Middle frontal gyrus (tissue), 1 donor: ENCODE measurements at regions not wholly inside any gene's neighbourhood (a gene's known extent, or its start where the extent isn't known, plus 50 kb on each side); places are given as distances from the start of the nearest gene placed in this dataset.
"Not testable (repeated sequence)": the region's sequence is repeated elsewhere in the genome, so short reads cannot be mapped to it uniquely, and the experiment has no call there.

Experiments used
- DNase-seq: peaks from one replicate; pipeline ENCODE4 v3.0.0-alpha.2; 2015; ENCODE audit warnings: low spot score; ENCODE audit errors: extremely low spot score

GRCh38 chr9:115300874-115301273, 182.9 kb upstream of the TNC start:
- no peak for DNase-seq

GRCh38 chr9:115301581-115301980, 183.6 kb upstream of the TNC start:
- DNase-seq = no peak

DNA sequence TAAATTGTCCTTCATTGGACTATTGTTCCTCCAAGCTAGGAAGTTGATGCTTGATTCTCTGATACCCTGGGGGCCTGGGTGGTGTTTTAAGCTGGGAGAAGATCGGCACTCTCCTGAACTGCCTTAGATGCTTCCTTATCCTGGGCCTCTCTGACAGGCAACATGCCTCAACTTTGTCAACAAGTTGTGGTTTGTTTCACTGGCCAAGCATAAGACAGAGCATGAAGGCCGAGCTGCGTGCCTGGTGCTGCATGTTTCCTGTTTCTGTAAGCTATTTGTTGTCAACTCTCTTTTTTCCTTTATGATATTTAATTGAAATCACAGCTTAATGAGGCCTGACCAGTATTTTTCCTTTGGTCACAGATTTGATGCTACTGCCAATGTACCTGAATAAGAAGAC, 187.6 kb upstream of the TNC start:
- DNase-seq = no peak

GRCh38 chr9:115306865-115307264, 188.9 kb upstream of the TNC start:
- DNase-seq = no peak

- no peak for DNase-seq
Observed at GRCh38 chr9:115313545-115313944, 195.6 kb upstream of the TNC start.

DNA sequence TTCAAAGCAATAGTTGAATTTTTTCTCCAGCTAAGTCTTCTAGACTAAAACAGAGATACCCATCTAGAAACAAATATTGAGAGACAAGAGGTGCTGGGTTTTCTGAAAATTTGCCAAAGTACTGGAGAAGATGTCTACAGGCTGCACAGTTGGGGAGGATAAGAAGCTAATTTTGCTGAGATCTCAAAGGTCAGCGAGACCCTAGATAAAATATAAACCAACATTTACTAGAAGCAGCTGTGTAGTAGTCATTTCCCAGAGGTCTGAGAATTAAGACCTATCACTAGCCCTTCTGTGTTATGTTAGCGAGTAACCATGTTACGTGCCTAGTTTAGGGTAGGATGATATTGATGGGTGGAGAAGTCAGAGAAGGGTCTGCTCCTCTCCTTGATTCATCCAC, 208.5 kb upstream of the TNC start:
- no peak for DNase-seq

- DNase-seq = no peak
Observed at GRCh38 chr9:115327436-115328122, 209.6 kb upstream of the TNC start.

GRCh38 chr9:115328228-115328627, 210.3 kb upstream of the TNC start:
- DNase-seq = no peak

DNA sequence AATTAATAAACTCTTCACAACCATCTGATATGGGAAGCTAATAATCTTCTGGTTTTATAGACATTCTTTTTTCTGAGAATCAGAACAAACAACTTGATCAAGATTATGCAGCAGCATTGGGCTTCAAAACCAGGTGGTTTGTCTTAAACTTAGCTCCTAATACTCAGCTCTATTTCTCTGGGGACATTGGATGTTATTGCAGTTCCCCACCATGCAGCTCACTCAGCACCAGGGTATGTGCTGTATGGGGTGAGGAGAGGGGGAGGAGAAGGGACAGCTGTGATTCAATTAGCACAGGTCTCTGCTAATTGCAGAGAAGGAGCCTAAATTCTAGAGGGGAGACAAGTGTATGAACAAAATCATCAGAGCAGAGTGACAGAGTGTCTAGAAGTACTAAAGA, 210.7 kb upstream of the TNC start:
- DNase-seq = no peak

DNA sequence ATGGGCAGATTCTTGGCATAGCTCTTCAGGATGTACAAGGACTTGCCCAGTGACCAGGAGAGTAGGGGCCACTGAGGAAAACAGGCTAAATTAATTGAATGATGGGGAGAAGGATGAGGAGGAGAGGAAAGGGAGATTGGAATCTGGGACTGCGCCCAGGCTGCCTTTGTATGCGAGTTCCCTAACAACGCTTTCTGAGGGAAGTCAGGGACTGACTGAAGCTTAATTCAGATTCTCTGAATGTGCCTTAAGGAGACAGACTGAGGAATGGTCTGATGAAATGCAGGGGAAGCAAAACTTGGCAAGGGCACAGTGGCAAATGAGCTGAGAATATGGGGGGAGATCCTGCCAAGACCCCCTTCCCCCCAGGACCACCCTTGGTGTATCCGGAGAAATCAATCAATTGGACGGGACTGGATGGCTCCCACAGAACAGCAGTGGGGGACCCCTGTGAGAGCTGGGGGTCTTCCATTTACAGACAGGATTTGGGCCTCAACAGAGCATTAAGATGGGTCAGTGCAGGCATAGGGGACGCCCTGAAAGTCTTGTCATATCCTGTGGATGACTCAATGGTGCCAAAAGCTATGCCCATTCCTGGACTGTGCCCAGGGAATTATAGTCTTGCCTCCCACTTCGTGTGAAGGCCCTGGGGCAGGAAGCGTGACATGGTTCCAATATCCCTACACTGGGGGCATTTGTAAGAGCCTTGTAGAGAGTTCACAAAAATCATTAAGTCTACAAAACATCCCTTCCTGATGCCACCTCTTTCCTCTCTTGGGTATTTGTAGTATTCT, 215.5 kb upstream of the TNC start:
- no peak for DNase-seq

GRCh38 chr9:115335439-115335838, 217.5 kb upstream of the TNC start:
- no peak for DNase-seq

DNA sequence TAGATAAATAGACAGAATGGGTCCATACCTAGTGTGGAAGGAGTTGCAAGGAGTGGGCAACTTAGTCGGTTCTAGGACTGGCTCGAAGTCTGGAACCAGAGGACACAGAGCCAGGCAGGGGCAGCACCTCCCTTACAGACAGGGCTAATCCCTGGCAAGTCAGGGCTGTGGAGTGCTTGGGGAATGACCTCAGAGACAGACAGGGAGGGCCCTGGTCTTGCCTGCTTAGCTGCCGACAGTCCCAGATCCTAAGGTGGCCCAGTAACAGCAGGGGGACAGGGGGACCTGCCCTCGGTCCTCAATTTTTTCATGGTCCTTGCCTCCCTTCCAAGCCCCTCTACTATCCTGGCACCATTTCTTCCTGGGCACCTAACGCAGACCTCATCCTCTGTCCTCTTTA, 222.4 kb upstream of the TNC start:
- DNase-seq = no peak

- DNase-seq = no peak
Observed at GRCh38 chr9:115341426-115341825, 223.5 kb upstream of the TNC start.

- not testable (repeated sequence) for DNase-seq
Observed at GRCh38 chr9:115347776-115348175, 229.8 kb upstream of the TNC start.

GRCh38 chr9:115348936-115349335, 231.0 kb upstream of the TNC start:
- DNase-seq = not testable (repeated sequence)

DNA sequence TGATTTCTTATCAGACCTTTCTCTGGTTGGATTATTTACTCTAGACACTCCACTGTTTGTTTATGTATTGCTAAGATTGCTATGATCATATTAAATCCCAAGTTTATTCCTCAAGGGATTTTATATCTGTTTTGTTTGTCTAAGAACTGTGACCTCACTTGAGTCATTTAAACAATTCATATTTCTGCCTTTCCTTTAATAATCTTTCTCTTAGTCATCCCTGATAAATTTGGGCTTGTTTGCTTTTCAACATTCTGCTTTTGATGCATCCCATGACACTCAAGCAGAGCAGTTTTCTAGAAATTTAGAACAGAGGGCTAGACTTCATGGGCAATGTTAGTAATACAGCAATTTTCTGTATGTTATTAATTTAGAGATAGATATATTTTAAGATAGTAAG, 231.6 kb upstream of the TNC start:
- no peak for DNase-seq

GRCh38 chr9:115350548-115350947, 232.6 kb upstream of the TNC start:
- no peak for DNase-seq

- no peak for DNase-seq
Observed at GRCh38 chr9:115353681-115354080, 235.7 kb upstream of the TNC start.

DNA sequence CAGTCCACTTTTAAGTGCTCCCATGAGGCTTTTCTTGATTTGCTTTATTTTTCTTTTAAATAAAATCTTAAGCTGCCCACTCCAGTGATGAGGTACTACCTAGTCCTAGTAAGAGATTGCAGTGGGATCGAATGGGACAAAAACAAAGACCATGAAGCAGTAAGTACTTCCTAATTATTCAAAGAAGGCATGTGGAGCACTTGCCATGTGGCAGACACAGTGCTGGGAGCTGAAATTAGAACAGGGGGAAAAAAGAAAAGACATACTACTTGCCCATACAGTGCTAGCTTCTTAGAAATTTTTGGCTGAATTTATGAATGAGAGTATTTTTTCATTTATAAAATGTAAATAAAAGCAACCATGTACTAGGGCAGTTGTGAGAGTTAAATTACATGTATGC, 239.9 kb upstream of the TNC start:
- DNase-seq = no peak

DNA sequence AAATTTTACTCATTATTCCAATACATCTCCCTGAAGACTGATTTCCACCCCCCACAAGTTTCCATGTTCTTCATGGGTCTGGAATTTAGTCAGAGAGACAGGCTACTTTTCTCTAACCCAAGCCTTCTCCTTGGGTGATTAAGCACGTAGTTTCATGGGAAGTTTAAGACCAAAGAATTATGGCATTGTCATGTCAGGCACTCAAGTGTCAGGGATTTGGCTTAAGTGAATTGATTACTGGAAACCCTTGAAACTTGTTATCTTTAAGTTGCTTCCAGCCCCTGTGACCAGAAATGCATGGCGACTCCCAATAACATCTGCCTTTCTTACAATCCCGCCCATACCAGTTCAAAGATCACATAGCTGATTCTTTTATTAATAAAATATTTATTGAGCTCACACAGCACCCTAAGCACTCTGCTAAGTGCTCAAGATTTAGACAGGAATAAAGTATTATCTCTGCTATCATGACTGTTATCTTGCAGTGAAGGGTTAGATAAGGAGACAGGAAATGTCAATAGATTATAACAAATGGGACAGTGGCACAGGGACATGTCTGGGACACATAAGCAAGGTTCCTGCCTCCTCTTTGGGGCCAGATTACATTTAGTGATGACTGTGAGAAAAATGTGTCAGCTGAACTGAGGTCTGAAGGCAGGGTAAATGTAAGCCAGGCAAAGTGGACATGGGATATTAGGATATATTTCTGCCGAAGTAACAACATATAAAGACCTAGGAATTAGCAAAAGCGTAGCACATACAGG, 241.2 kb upstream of the TNC start:
- no peak for DNase-seq

GRCh38 chr9:115360122-115360521, 242.2 kb upstream of the TNC start:
- no peak for DNase-seq

DNA sequence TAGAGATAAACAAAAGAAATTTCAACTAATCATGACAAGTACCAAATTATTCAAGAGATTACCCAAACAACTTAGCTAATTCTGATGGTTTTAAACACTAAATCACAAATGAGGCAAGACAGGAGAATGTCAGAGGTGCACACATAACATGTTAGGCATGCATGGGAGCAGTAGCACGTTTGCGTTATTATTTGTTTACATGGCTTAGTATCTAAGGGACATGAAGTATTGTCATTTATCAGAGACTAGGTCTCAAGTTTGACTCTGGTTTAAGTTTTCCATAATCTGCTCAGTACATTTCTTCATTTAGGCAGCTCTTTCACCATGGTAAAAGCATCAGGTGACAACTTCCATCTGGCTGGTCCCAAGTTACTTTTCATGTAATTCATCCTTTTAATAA, 244.1 kb upstream of the TNC start:
- DNase-seq = no peak
